Liver (tissue), 8 donors: ENCODE measurements at regions not wholly inside any gene's neighbourhood (a gene's known extent, or its start where the extent isn't known, plus 50 kb on each side); places are given as distances from the start of the nearest gene placed in this dataset.

Experiments
- DNase-seq: peaks from one replicate; pipeline ENCODE4 v3.0.0-alpha.2; 2017; ENCODE audit warnings: low spot score
- H3K27ac ChIP-seq, 2 donors: one replicate each; pipeline ENCODE4 v1.7.0; 2013; ENCODE audit warnings: inconsistent platforms in 2 of 2, low read length in 2 of 2, control low read depth in 1 of 2, low read depth in 1 of 2, mild to moderate bottlenecking in 1 of 2
- H3K27me3 ChIP-seq, 4 donors: one replicate each; pipeline versions ENCODE4 v1.6.1 to v1.7.0; 2013; ENCODE audit warnings: low read length in 3 of 4, inconsistent platforms in 1 of 4, mild to moderate bottlenecking in 1 of 4, moderate library complexity in 1 of 4; ENCODE audit not compliant: control insufficient read depth in 4 of 4, insufficient read depth in 4 of 4
- H3K36me3 ChIP-seq, 4 donors: one replicate each; pipeline versions ENCODE4 v1.6.1 to v1.7.0; 2013; ENCODE audit warnings: low read length in 3 of 4, mild to moderate bottlenecking in 3 of 4, low read depth in 1 of 4, moderate library complexity in 1 of 4; ENCODE audit not compliant: control insufficient read depth in 4 of 4, insufficient read depth in 3 of 4
- H3K4me1 ChIP-seq, 4 donors: one replicate each; pipeline versions ENCODE4 v1.6.1 to v1.7.0; 2013; ENCODE audit warnings: low read length in 3 of 4, mild to moderate bottlenecking in 3 of 4, moderate library complexity in 1 of 4; ENCODE audit not compliant: control insufficient read depth in 4 of 4, insufficient read depth in 4 of 4
- H3K4me3 ChIP-seq, 3 donors: one replicate each; pipeline versions ENCODE4 v1.6.1 to v1.7.0; 2013; ENCODE audit warnings: low read length in 3 of 3, control low read depth in 1 of 3, low read depth in 1 of 3, mild to moderate bottlenecking in 1 of 3
- H3K9ac ChIP-seq, 2 donors: one replicate each; pipeline ENCODE4 v1.7.0; 2013; ENCODE audit warnings: low read length in 2 of 2, mild to moderate bottlenecking in 2 of 2, moderate library complexity in 2 of 2, control low read depth in 1 of 2, low read depth in 1 of 2
- H3K9me3 ChIP-seq, 4 donors: one replicate each; pipeline versions ENCODE4 v1.6.1 to v1.7.0; 2013; ENCODE audit warnings: low read length in 3 of 4; ENCODE audit not compliant: control insufficient read depth in 4 of 4
- ATF3 ChIP-seq: IDR thresholded peaks from 2 replicates; pipeline ENCODE4 v1.6.1; 2016; ENCODE audit warnings: antibody characterized with exemption
- CTCF ChIP-seq: fragments of 150-350 bp; IDR thresholded peaks from 2 replicates; pipeline ENCODE4 v1.5.1; 2017; ENCODE audit warnings: improper control_type of control experiment, low read depth, low read length; ENCODE audit not compliant: missing input control
- EGR1 ChIP-seq, 2 donors: IDR thresholded peaks; 2 replicates each; pipeline ENCODE4 v1.6.1; 2016 to 2018; ENCODE audit warnings: antibody characterized with exemption in 2 of 2, low read depth in 2 of 2
- FOXA1 ChIP-seq: IDR thresholded peaks from 2 replicates; pipeline ENCODE4 v1.6.1; 2016; ENCODE audit warnings: antibody characterized with exemption
- FOXA2 ChIP-seq: IDR thresholded peaks from 2 replicates; pipeline ENCODE4 v1.6.1; 2016; ENCODE audit warnings: antibody characterized with exemption
- GABPA ChIP-seq, 2 donors: IDR thresholded peaks in 1 of 2; conservative IDR thresholded peaks in 1 of 2; 2 replicates each; pipeline ENCODE4 v1.6.1; 2016; ENCODE audit warnings: antibody characterized with exemption in 2 of 2, mild to moderate bottlenecking in 1 of 2, moderate library complexity in 1 of 2
- HNF4A ChIP-seq, 2 donors: conservative IDR thresholded peaks; 2 replicates each; pipeline ENCODE4 v1.6.1; 2016; ENCODE audit warnings: antibody characterized with exemption in 2 of 2, mild to moderate bottlenecking in 2 of 2
- HNF4G ChIP-seq: IDR thresholded peaks from 2 replicates; pipeline ENCODE4 v1.6.1; 2016; ENCODE audit warnings: antibody characterized with exemption
- JUND ChIP-seq, 2 donors: IDR thresholded peaks; 2 replicates each; pipeline ENCODE4 v1.6.1; 2016; ENCODE audit warnings: antibody characterized with exemption in 2 of 2
- MAX ChIP-seq: IDR thresholded peaks from 2 replicates; pipeline ENCODE4 v1.6.1; 2016; ENCODE audit warnings: antibody characterized with exemption
- NR2F2 ChIP-seq: IDR thresholded peaks from 2 replicates; pipeline ENCODE4 v1.6.1; 2016; ENCODE audit warnings: antibody characterized with exemption
- RAD21 ChIP-seq, 2 donors: IDR thresholded peaks; 2 replicates each; pipeline ENCODE4 v1.6.1; 2016; ENCODE audit warnings: antibody characterized with exemption in 2 of 2, mild to moderate bottlenecking in 2 of 2
- REST ChIP-seq: IDR thresholded peaks from 2 replicates; pipeline ENCODE4 v1.6.1; 2016; ENCODE audit warnings: antibody characterized with exemption, mild to moderate bottlenecking
- RXRA ChIP-seq, 2 donors: IDR thresholded peaks; 2 replicates each; pipeline ENCODE4 v1.6.1; 2017 to 2018; ENCODE audit warnings: antibody characterized with exemption in 2 of 2, mild to moderate bottlenecking in 1 of 2
- SP1 ChIP-seq: IDR thresholded peaks from 2 replicates; pipeline ENCODE4 v1.6.1; 2018; ENCODE audit warnings: antibody characterized with exemption, mild to moderate bottlenecking
- TAF1 ChIP-seq: conservative IDR thresholded peaks from 2 replicates; pipeline ENCODE4 v1.6.1; 2016; ENCODE audit warnings: antibody characterized with exemption, mild to moderate bottlenecking
- YY1 ChIP-seq: IDR thresholded peaks from 2 replicates; pipeline ENCODE4 v1.6.1; 2016; ENCODE audit warnings: antibody characterized with exemption, mild to moderate bottlenecking
- ZBTB33 ChIP-seq: IDR thresholded peaks from 2 replicates; pipeline ENCODE4 v1.6.1; 2016; ENCODE audit warnings: antibody characterized with exemption
- WGBS: extraction: QIAGEN DNeasy Blood & Tissue Kit; methylation state at CpG from one replicate; pipeline ENCODE4 v1.1.7; 2013; 5-methylcytosine and 5-hydroxymethylcytosine counted together
- donor health status: healthy.
- donor health status: healthy.
- donor health status: healthy.
- donor health status: healthy.
- donor health status: healthy.

GRCh38 chr2:104025295-104025694 is 828.6 kb upstream of the POU3F3 start:
- WGBS, result 79% methylated on average over 1 of the region's 1 CpG
- no peak overlapping the region for H3K4me3 ChIP-seq
- no peak overlapping the region for H3K27ac ChIP-seq
- no peak overlapping the region for H3K9ac ChIP-seq
- no peaks in the 10 kb centered on the region for H3K36me3 ChIP-seq
- no peaks in the 10 kb centered on the region for H3K9me3 ChIP-seq
- H3K4me1 ChIP-seq, result no peaks in the 10 kb centered on the region
- peaks cover 0 to 3% (median 0%) of the 10 kb centered on the region in 4 donors for H3K27me3 ChIP-seq
- TF ChIP-seq TAF1, result no peak
- no peak for TF ChIP-seq CTCF
- no peak for TF ChIP-seq NR2F2
- no peak for TF ChIP-seq FOXA2
- no peak for TF ChIP-seq FOXA1
- no peak for TF ChIP-seq MAX
- TF ChIP-seq JUND (IDR thresholded peaks at IDR 0.05), result no peak
- no peak for TF ChIP-seq ATF3
- TF ChIP-seq REST, result no peak
- TF ChIP-seq HNF4G, result no peak
- TF ChIP-seq RAD21 (IDR thresholded peaks at IDR 0.05), result no peak
- no peak for TF ChIP-seq HNF4A (conservative IDR thresholded peaks at IDR 0.05)
- TF ChIP-seq EGR1 (IDR thresholded peaks at IDR 0.05; ENCODE audit: low read depth in 2 of 2), result no peak
- no peak for TF ChIP-seq GABPA (IDR thresholded peaks at IDR 0.05 in 1 of 2, conservative IDR thresholded peaks at IDR 0.05 in 1 of 2)
- no peak for TF ChIP-seq YY1
- no peak for TF ChIP-seq RXRA (IDR thresholded peaks at IDR 0.05)
- no peak for TF ChIP-seq ZBTB33
- TF ChIP-seq SP1, result no peak
- no peak for DNase-seq

- TF ChIP-seq ATF3 (no peak), HNF4G (no peak), GABPA (IDR thresholded peaks at IDR 0.05 in 1 of 2, conservative IDR thresholded peaks at IDR 0.05 in 1 of 2) (no peak), ZBTB33 (no peak), SP1 (no peak), HNF4A (conservative IDR thresholded peaks at IDR 0.05) (no peak), CTCF (no peak), EGR1 (IDR thresholded peaks at IDR 0.05; ENCODE audit: low read depth in 2 of 2) (no peak)
- Histone ChIP-seq H3K9me3 (no peaks in the 10 kb centered on the region), H3K27me3 (peaks cover 0 to 3% (median 1%) of the 10 kb centered on the region in 4 donors), H3K4me3 (no peak overlapping the region), H3K4me1 (no peaks in the 10 kb centered on the region), H3K9ac (no peak overlapping the region), H3K36me3 (no peaks in the 10 kb centered on the region), H3K27ac (no peak overlapping the region)
- 82% methylated on average over 13 of the region's 13 CpGs for WGBS
- no peak for DNase-seq
Observed at GRCh38 chr2:104026725-104027124, 827.2 kb upstream of the POU3F3 start.
